ENCODE measurements at regions not wholly inside any gene's neighbourhood (a gene's known extent, or its start where the extent isn't known, plus 50 kb on each side); places are given as distances from the start of the nearest gene placed in this dataset.

DNA sequence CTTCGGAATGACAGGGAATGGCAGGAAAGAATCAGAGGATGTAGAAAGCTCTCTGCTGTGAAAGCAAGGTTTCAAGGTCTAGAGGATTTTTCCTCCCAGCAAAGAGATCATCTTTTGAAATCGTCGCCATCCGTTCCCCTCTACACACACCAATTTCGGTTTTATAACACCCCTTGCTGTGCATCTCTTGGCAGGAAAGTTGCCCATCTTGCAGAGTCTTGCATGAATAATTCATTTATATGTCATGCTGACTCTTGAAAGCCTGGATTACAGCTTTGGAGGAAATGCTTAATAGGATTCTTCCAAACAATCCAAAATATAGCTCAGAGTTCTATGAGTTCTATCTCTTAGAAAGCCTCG lies 262.7 kb downstream of the CHL1 start:
- no peak for DNase-seq (ENCODE audit: low read depth in 2 of 2)

DNA sequence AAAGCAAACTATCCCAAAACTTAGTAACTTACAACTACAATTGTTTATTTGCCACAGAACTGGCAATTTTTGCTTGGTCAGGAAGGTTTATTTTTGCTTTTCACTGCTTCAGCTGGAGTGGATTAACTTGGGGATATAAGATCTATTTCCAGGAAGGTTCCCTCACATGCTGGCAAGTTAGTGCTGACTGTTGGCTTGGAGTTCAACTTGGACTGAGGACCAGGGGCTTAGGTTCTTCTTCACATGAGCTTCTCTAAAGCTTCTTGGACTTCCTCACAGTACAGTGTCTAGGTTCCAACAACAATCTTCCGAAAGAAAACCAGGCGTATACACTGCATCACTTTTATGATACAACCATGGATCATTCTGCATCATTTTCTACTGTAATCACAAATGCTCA lies 264.4 kb downstream of the CHL1 start:
- DNase-seq (ENCODE audit: low read depth in 2 of 2) = no peak

DNA sequence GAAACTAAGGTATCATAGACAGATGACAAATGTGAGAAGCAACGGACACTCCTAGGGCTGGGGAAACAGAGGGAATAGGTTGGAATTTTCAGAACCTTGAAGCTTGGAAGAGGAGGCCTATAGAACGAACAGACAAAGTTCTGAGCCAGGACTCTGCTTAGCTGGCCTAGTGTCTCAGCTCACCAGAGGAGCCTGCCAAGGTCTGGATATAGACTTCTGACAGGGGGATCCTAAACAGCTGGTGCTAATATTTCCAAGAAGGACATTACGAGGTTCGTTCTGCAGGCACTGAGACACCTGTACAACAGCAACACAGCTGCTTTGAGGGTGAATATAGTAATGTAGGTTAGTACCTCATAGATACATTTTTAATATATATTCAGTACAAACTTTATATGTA lies 266.3 kb downstream of the CHL1 start:
- DNase-seq (ENCODE audit: low read depth in 2 of 2) = no peak

DNA sequence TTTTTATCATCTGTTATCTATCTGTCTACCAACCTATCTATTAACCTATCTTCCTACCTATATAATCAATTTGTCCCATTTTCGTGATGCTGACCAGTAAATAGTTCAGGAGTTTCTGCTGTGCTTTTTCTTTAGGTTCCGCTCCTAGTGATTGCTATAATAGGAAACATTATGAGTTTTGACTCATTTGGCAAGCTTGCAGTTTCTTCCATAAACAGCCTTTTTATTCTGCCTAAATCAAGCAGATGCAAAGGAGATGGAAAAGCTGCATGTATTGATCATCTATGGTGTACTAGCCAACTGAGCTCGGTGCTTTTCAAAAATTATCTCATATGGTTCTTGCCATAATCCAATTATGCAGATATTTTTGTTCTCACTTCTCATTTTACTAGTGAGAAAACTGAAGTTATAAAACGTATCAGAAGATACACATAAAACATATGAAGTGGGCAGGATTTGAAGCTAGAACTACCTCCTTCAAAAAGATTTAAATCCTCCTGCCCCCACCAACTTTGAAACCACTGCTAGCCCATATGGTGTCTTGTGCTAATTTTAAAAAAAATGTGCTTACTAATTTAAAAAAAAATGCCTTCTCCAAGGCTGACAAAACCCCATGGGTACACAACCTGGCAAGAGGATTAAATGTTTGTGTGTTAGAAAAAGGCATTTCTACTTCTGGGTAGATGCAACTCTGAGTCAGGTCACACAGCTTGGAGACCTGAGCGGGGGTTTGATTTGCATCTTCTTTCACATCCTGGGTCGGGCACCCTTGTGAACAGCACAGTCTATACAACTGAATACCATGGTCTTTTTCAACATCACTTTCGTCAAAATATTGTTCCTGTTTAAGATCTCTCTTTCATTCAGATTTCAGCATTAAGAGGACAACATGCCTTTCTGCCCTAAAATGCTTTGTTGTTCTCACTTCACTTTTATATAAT lies 267.0 kb downstream of the CHL1 start:
- no peak for DNase-seq (ENCODE audit: low read depth in 2 of 2)

DNA sequence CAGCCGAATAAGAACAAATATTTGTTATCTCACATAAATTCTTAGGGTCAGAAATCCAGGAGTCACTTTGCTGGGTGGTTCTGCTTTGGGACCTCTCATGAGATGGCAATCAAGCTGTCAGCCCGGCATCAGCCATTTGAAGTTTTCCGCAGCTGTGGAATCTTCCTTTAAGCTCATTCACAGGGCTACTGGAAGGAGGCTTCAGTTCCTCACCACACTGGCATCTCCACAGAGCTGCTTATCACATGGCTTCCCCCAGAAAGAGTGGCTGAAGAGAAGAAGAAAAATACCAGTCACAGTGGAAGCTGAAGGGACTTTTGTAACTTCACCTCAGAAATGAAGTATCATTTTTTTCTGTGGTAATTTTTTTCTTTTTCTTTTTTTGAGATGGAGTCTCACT lies 267.7 kb downstream of the CHL1 start:
- DNase-seq (ENCODE audit: low read depth in 2 of 2) = no peak

DNA sequence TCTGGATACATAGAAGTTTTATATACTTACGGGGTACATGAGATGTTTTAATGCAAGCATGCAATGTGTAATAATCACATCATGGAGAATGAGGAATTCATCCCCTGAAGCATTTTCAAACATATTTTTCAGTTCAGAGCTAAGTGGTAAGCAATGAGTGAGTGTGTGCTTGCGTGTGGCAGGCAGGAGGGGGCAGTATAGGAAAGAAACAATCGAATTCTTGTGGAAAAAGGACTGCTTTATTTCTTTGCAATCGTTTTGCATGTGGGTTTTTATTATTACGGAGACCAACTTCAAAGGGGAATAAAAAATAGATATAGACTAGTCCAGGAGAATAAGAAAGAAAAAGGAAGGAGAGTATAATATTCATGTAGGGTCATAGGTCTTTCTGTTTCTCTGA lies 271.6 kb downstream of the CHL1 start:
- DNase-seq (ENCODE audit: low read depth in 2 of 2) = no peak

DNA sequence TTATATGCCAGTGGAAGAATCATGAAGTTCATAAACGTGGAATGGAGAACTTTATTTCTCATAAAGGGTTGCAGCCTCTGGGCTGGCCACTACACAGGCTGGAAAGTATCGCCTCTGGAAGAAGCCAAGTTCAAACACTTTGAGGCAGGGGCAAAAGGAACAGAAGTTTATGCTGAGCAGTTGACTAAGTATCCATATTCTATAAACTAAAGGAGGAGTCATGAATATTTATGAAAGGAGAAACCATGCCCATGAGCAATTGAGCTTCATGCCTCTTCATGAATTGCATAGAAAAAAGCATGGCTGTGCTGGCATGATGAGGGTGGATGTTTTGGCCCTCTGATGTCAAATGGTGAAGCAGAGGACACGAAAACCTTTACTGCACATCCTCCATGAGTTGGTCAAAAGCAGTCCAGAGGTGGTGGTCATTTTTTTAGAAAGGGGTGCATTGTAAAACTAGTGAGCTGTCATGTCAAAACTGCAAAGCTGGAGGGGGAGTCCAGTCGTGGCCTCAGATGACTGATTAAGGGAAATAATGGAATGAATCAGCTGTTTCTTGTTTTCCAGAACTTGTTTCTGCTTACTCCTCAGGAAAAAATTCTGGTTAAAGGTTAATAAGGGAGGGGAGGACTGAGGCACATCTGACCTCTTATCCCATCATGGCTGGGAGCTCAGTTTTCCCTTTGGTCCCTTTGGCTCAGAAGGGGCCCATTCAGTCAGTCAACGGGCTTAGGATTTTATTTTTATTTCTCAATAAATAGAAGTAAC lies 276.7 kb downstream of the CHL1 start:
- no peak for DNase-seq (ENCODE audit: low read depth in 2 of 2)

DNA sequence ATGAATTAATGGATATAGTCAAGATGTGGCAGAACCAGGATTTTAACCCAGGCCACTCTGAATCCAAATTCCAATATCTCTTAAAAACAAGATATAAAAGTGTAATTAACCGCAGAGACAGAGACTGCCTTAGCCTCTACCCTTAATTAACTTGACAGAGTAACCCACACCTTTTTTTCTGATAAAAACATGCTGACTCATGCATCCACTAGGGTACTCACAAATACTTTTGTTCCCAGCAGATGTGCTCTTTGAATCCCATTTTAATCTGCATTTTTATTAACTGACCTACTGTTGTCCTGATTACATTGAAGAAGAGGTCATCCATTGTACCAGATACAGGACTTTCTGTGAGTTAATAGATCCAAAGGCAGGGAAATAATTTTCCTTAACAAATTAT lies 278.3 kb downstream of the CHL1 start:
- no peak for DNase-seq (ENCODE audit: low read depth in 2 of 2)

DNA sequence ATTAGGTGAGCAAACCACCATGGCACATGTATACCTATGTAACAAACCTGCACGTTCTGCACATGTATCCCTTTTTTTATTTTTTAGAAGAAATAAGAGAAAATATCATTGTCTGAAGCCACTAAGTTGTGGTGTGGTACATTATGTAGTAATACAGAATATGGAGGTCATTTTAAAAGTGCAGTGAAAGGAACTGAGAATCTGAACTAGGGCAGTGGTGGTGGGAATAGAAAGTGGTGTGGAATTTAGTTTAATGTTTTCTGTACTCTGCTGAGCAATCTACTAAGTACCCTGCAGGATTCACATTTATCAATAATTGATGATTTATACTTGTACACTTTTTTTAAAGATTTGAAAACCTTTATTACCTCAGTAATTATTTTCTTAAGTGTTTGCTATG lies 283.5 kb downstream of the CHL1 start:
- DNase-seq (ENCODE audit: low read depth in 2 of 2) = no peak

DNA sequence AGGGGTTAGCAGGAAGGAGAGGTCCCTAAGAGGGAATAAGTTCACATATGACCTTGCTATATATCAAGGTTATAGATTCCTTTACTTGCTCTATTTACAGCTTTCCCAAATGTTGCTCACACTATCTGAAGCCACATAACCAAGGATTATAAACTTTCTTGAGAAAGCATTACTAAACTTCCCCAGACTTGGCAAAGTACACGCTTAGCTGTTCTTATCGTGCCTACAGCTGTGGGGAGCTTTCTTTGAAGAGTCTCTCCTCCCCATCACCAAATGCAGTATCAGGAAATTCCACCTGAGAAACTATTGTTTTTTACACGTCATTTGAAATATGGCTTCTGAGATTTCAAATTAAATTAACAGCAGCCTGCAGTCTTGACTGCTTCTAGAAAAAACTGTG lies 284.5 kb downstream of the CHL1 start:
- no peak for DNase-seq (ENCODE audit: low read depth in 2 of 2)

DNA sequence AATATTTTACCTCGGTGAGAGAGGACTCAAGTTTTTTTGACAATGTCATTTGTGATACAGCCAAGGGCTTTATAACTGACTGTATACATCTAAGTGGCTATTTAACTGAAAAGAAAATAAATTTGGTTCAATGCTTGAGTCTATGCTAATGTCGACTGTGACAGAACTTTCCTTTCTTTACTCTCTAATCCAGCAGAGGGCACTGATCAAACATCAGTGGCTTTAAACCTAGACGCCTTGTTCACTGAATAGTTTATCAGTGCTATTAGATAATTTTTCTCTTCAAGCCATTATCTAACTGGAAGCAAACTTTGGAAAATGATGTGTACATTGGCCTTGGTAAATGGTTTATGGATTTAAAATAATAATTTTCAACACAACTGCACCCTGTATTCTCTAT lies 285.1 kb downstream of the CHL1 start:
- DNase-seq (ENCODE audit: low read depth in 2 of 2) = no peak

DNA sequence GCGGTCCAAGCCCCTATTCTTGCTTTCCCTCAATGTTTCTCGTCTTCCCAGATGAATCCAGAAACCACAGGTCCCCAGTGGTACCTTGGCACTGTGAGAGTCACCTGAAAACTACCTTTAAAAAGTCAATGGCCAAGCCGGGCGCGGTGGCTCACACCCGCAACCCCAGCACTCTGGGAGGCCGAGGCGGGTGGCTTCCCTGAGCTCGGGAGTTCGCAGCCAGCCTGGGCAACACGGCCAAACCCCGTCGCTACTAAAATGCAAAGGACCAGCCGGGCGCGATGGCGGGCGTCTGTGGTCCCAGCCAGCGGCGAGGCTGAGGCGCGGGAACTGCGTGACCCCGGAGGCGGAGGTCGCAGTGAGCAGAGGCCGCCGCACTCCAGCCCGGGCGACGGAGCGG lies 285.9 kb downstream of the CHL1 start:
- no peak for DNase-seq (ENCODE audit: low read depth in 2 of 2)

DNA sequence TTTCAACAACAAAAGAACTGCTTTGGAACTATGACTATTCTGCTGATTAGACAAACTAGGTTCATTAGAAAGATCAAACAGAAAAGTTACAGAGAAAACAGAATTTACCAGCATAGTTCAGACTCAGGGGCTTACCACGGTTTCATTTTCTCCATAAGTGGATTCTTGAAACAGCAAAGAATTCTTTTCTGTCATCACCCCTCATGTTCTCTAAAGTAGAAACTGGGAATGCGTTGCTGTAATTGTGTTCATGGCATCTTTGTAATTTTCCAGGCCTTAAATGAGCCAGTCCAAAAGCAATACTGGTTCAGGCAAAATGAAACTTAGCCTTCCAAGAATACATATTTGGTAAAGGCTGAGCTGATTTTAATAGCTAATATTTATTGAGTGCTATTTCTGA lies 287.8 kb downstream of the CHL1 start:
- no peak for DNase-seq (ENCODE audit: low read depth in 2 of 2)

DNA sequence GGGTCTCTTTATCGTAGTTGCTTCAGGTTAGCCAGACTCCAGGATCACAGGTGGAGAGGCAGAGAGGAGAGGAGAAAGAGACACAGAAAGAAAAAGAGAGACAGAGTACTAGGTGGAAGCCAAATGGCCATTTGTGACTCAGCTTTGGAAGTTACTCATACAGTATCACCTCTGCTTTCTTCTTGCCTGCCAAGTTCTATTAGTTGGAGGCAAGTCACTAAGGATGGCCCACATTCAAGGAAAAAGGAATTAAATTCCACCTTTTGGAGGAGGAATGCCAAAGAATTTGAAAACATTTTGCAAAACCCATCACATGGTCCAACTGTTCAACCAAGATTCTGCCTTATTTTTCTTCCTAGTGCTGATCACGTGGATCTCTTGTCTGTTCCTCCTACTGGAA lies 291.1 kb downstream of the CHL1 start:
- DNase-seq (ENCODE audit: low read depth in 2 of 2) = no peak

DNA sequence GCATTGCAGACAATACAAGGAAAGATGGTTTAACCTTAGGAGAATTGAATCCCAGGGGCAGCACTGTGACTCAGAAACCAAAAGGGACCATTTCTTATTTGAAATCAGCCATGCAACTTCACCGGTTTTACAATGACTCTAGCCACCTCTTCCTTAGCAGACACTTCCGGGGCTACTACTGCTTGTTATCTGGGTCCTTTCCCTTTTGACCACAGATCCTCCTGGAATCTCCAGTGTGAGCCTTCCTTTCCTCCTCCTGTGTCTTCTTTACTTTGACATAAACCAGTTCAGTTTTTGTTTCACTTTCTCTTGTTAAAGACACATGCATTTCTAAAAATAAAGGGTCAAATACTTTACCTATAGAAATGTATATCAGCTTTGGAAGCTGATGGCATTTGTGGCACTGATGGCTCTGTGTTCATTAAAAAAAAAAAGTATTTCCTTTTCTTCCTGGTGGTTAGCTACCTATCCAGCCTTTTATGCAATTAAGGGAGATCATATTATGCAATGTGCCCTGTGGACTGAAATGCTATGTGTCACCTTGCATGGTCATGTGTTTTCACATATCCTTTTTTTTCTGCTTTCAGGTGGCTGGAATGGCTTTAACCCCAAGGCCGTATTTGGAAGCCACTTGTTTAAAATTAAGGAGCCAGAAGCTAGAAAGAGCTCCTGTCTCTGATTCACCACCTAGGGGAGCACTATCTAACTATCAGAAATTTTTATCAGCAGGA lies 296.2 kb downstream of the CHL1 start:
- no peak for DNase-seq (ENCODE audit: low read depth in 2 of 2)

DNA sequence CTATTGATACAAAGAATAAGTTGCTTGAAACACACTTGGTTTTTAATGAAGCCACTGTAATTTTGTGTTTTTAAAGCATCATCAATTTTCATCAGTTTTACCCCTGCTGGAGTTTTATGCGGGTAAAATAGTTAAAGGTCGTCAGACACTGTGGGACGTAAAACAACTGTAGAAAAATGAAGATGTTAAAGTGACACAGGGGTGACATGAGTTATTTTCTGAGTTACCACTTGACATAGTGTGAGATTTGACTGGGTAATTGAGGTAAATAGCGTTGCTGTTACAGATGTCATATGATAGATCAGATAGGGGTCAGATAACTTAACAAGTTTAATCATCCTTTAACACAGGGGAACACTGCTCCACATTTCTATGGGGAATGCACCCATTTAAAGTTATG lies 297.6 kb downstream of the CHL1 start:
- DNase-seq (ENCODE audit: low read depth in 2 of 2) = no peak

DNA sequence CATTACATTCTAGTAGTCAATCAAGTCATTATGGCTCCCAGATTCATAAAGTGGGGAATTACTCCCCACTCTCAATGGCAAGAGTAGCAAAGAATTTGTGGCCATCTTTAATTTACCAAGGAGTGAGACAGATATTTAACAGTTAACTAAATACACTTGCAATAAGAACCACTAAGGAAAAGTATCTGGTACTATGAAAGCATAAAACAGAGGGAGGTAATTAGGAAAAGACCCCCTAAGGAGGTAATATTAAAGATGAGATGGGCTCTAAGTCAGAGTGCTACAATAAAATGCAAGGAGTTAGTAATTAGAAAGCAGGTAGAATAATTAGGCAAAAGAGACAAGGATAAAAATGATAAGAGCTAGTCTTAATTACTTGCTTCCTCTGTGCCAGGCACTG lies 301.9 kb downstream of the CHL1 start:
- DNase-seq (ENCODE audit: low read depth in 2 of 2) = no peak

DNA sequence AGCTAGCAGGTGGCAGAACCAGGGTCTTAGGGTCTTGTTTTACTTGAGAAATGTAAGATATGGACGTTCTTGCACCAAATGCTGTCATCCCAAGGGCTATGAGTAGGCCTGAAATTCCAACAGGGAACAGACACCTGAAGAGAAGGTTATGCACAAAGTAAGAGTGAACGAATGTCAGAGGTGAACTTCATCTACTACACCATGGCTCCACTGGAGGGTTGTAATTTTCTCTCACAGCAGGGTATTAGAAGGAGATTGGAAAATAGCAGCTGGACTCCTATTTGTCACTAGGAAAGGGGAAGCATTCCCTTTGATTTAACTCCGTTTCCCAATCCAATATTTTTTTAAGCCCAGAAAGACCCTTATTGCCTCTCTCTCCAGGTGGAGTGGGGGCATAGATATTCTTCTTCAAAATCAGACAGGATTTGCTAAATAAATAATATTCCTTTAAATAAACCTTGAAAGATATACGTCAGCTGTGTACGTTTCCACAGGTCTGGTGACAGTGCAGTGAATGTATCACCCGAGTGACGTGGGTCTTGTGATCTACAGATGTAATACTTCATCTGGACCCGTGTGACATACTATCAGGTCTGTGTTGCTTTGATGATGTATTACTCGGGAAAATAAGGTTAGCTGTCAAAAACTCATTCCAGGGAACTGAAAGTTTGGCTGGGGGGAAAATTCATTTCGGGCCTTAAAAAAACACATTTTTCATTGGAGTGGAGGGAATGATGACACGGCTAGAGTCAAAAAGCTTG lies 302.6 kb downstream of the CHL1 start:
- no peak for DNase-seq (ENCODE audit: low read depth in 2 of 2)

DNA sequence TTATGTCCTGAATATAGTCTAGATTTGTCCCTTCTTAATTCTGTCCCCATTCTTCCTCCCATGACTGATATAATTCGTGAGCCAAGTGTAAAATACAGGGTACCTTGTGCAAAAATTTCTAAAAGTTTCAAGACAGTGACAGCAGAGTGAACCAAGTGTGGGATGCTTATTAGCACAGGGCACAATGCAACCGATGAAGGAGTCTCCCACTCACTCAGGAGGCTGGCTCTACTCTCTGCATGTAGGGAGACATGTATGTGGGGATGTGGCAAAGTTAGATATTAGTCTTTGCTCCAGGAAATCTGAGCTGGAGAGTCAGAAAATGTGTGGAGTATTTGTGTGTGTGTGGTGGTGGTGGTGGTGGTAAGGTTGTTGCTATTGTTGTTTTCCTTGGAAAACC lies 305.9 kb downstream of the CHL1 start:
- DNase-seq (ENCODE audit: low read depth in 2 of 2) = no peak

DNA sequence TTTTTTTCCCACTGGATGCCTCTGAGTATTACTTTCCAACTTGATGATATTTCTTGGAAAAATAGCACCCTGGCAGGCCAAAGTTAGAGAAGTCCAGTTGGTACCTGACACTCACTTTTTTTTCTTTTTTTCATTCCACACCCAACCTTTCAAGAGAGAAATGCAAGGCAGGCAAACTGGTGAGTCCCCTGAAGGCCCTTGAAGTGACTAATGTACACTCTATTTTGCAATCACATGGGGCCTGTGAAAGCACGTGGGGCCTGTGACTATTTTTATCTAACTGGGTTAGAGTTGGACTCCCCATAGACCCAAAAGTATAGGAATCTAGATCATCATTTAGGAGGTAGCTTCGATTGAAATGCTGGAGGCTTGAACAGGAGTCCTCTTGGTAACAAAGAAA lies 316.7 kb downstream of the CHL1 start:
- no peak for DNase-seq (ENCODE audit: low read depth in 2 of 2)

DNA sequence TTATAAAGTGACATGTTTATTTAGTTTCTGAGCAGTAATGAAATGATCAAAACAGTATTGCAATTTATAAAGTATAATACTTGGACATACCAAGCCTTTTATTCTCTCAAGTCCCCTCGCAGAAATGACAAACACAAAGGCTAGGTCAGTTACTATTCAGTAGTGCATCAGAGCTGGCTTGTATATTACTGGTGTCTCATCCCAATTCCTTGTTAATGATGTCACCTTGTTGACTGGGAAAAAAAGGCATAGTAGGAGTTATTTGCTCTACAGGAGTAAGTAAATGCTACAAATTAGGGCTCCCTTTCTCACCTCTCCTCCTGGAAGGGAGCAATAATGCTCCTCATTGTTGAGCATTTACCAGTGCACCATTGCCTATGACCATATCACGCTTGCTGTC lies 317.6 kb downstream of the CHL1 start:
- DNase-seq (ENCODE audit: low read depth in 2 of 2) = no peak

DNA sequence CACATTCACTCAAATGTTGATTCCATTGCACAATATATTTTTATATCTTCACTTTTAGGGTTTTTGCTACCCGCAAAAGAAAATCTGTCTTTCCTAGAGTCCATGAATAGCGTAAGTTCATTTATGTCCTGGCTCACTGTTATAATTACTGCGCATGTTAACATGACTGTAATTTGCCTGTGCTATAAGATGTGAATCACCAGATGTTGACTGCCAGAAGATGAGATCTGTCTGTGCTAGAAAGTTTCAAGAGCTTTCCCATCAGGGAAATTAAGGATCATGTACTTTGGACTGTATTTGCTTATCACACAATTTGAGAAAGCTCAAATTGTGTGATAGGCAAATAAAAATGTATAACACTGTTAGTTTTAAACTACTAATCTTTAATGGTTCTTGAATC lies 322.5 kb downstream of the CHL1 start:
- no peak for DNase-seq (ENCODE audit: low read depth in 2 of 2)
